ENCODE measurements at regions not wholly inside any gene's neighbourhood (a gene's known extent, or its start where the extent isn't known, plus 50 kb on each side); places are given as distances from the start of the nearest gene placed in this dataset.
A peak's percentile ranks its signal among the peaks of the same experiment; 100 is the strongest.

GRCh38 chr4:3689006-3689405 lies 77.2 kb upstream of the ADRA2C start:
- no peak for DNase-seq (ENCODE audit: low read depth)
- in situ Hi-C loops (cut with HindIII; ENCODE audit: low pct_unique_long_range_greater_than_20kb, low sequenced_read_pairs): no loop called here

- in situ Hi-C loops (cut with HindIII; ENCODE audit: low pct_unique_long_range_greater_than_20kb, low sequenced_read_pairs): no loop called here
- DNase-seq (ENCODE audit: low read depth): no peak
These were observed 77.9 kb upstream of the ADRA2C start for GRCh38 chr4:3688018-3688998.

- in situ Hi-C loops (cut with HindIII; ENCODE audit: low pct_unique_long_range_greater_than_20kb, low sequenced_read_pairs): no loop called here
- DNase-seq (ENCODE audit: low read depth): no peak
These were observed 78.6 kb upstream of the ADRA2C start for GRCh38 chr4:3687538-3687937.

- in situ Hi-C loops (cut with HindIII; ENCODE audit: low pct_unique_long_range_greater_than_20kb, low sequenced_read_pairs): no loop called here
- DNase-seq (ENCODE audit: low read depth): no peak
These were observed 79.4 kb upstream of the ADRA2C start for GRCh38 chr4:3686753-3687152.

GRCh38 chr4:3685081-3685645 lies 81.0 kb upstream of the ADRA2C start:
- in situ Hi-C loops (cut with HindIII; ENCODE audit: low pct_unique_long_range_greater_than_20kb, low sequenced_read_pairs): no loop called here
- DNase-seq (ENCODE audit: low read depth): no peak

GRCh38 chr4:3684546-3684945 lies 81.6 kb upstream of the ADRA2C start:
- in situ Hi-C loops (cut with HindIII; ENCODE audit: low pct_unique_long_range_greater_than_20kb, low sequenced_read_pairs): no loop called here
- DNase-seq (ENCODE audit: low read depth): no peak

GRCh38 chr4:3683744-3684421 lies 82.3 kb upstream of the ADRA2C start:
- DNase-seq (ENCODE audit: low read depth): no peak
- in situ Hi-C loops (cut with HindIII; ENCODE audit: low pct_unique_long_range_greater_than_20kb, low sequenced_read_pairs): no loop called here

GRCh38 chr4:3683077-3683743 lies 83.0 kb upstream of the ADRA2C start:
- DNase-seq (ENCODE audit: low read depth): no peak
- in situ Hi-C loops (cut with HindIII; ENCODE audit: low pct_unique_long_range_greater_than_20kb, low sequenced_read_pairs): no loop called here

- in situ Hi-C loops (cut with HindIII; ENCODE audit: low pct_unique_long_range_greater_than_20kb, low sequenced_read_pairs): no loop called here
- DNase-seq (ENCODE audit: low read depth): no peak
These were observed 83.7 kb upstream of the ADRA2C start for GRCh38 chr4:3682236-3683076.

GRCh38 chr4:3681191-3681590 lies 85.0 kb upstream of the ADRA2C start:
- DNase-seq (ENCODE audit: low read depth): no peak
- in situ Hi-C loops (cut with HindIII; ENCODE audit: low pct_unique_long_range_greater_than_20kb, low sequenced_read_pairs): no loop called here

- DNase-seq (ENCODE audit: low read depth): no peak
- in situ Hi-C loops (cut with HindIII; ENCODE audit: low pct_unique_long_range_greater_than_20kb, low sequenced_read_pairs): no loop called here
These were observed 85.5 kb upstream of the ADRA2C start for GRCh38 chr4:3680656-3681055.

GRCh38 chr4:3679851-3680311 lies 86.3 kb upstream of the ADRA2C start:
- peak; percentile 59 for DNase-seq (ENCODE audit: low read depth)
- in situ Hi-C loops (cut with HindIII; ENCODE audit: low pct_unique_long_range_greater_than_20kb, low sequenced_read_pairs): no loop called here

- in situ Hi-C loops (cut with HindIII; ENCODE audit: low pct_unique_long_range_greater_than_20kb, low sequenced_read_pairs): no loop called here
- DNase-seq (ENCODE audit: low read depth): no peak
These were observed 86.9 kb upstream of the ADRA2C start for GRCh38 chr4:3679071-3679825.

- in situ Hi-C loops (cut with HindIII; ENCODE audit: low pct_unique_long_range_greater_than_20kb, low sequenced_read_pairs): no loop called here
- DNase-seq (ENCODE audit: low read depth): no peak
These were observed 88.5 kb upstream of the ADRA2C start for GRCh38 chr4:3677748-3678070.

GRCh38 chr4:3676907-3677747 lies 89.1 kb upstream of the ADRA2C start:
- DNase-seq (ENCODE audit: low read depth): no peak
- in situ Hi-C loops (cut with HindIII; ENCODE audit: low pct_unique_long_range_greater_than_20kb, low sequenced_read_pairs): no loop called here

- DNase-seq (ENCODE audit: low read depth): no peak
- in situ Hi-C loops (cut with HindIII; ENCODE audit: low pct_unique_long_range_greater_than_20kb, low sequenced_read_pairs): no loop called here
These were observed 90.0 kb upstream of the ADRA2C start for GRCh38 chr4:3676196-3676595.

Data from Caki2 (cell line).